Panc1 (cell line): ENCODE measurements at regions not wholly inside any gene's neighbourhood (a gene's known extent, or its start where the extent isn't known, plus 50 kb on each side); places are given as distances from the start of the nearest gene placed in this dataset.

ENCODE experiments used
- ATAC-seq: fragments of 200-7000 bp; cut with Tn5 transposase; 2 replicates; pipeline ENCODE4 v1.9.1; 2020; ENCODE audit warnings: mild to moderate bottlenecking, moderate library complexity
- BruUV-seq: library from RNA; stranded (reverse); fragments of 400-500 nt; replicated peaks from 2 replicates; lab custom pipeline; 2021; lab: Mats Ljungman, UMichigan
- CTCF ChIA-PET: fragments of 300-600 bp; sonication (Branson Sonifier 250); formaldehyde crosslinking; loops from one replicate; lab custom pipeline; 2022; ENCODE audit warnings: antibody characterized with exemption; lab: Charles Lee
- POLR2A ChIA-PET: fragments of 300-600 bp; sonication (Branson Sonifier 250); formaldehyde crosslinking; loops from one replicate; lab custom pipeline; 2022; ENCODE audit warnings: antibody characterized with exemption; lab: Charles Lee
- DNase-seq: peaks from one replicate; pipeline ENCODE4 v3.0.0-alpha.2; 2010; ENCODE audit warnings: low read depth, low spot score
- H3K27ac ChIP-seq: 2 replicates; pipeline ENCODE4 v1.5.1; 2011; ENCODE audit warnings: mild to moderate bottlenecking, low read length, inconsistent platforms
- H3K27me3 ChIP-seq: fragments of 200-500 bp; sonication (Bioruptor generic); 2 replicates; pipeline ENCODE4 v1.6.0; 2014; ENCODE audit warnings: low read length, inconsistent platforms; ENCODE audit not compliant: control insufficient read depth, insufficient read depth
- H3K36me3 ChIP-seq: fragments of 200-500 bp; sonication (Bioruptor generic); 2 replicates; pipeline ENCODE4 v1.5.1; 2014; ENCODE audit warnings: inconsistent platforms, mild to moderate bottlenecking, low read length, moderate library complexity; ENCODE audit not compliant: control insufficient read depth, insufficient read depth
- H3K4me1 ChIP-seq: 2 replicates; pipeline ENCODE4 v1.5.1; 2011; ENCODE audit warnings: inconsistent platforms, mild to moderate bottlenecking, low read length, moderate library complexity; ENCODE audit not compliant: control insufficient read depth, insufficient read depth
- H3K4me3 ChIP-seq, 2 experiments: 2 replicates each; pipeline ENCODE4 v1.5.1; 2011 to 2012; ENCODE audit warnings: low read depth in 2 of 2, low read length in 2 of 2, mild to moderate bottlenecking in 2 of 2, inconsistent platforms in 1 of 2, moderate library complexity in 1 of 2
- H3K9me3 ChIP-seq: fragments of 200-500 bp; sonication (Bioruptor generic); 2 replicates; pipeline ENCODE4 v1.5.1; 2014; ENCODE audit warnings: low read depth, mild to moderate bottlenecking, inconsistent platforms, low read length, moderate library complexity; ENCODE audit not compliant: control insufficient read depth, insufficient read depth
- POLR2AphosphoS5 ChIP-seq: IDR thresholded peaks from 2 replicates; pipeline ENCODE4 v1.6.1; 2012; ENCODE audit warnings: mild to moderate bottlenecking, low read depth, low read length, moderate library complexity
- SIN3A ChIP-seq: IDR thresholded peaks from 2 replicates; pipeline ENCODE4 v1.6.1; 2012; ENCODE audit warnings: low read depth, mild to moderate bottlenecking, low read length, moderate library complexity, borderline replicate concordance; ENCODE audit not compliant: insufficient read depth
- TCF7L2 ChIP-seq: IDR thresholded peaks from 2 replicates; pipeline ENCODE4 v1.6.1; 2011; ENCODE audit warnings: mild to moderate bottlenecking, low read depth, low read length, inconsistent platforms
- in situ Hi-C: cut with HindIII; loops from 2 replicates; pipeline ENCODE4 v1.10.0; 2016; ENCODE audit warnings: low sequenced_read_pairs, low pct_unique_long_range_greater_than_20kb
- intact Hi-C: fragments of 100-400 bp; cut with micrococcal nuclease; formaldehyde crosslinking; loops from one replicate; pipeline ENCODE4 v1.10.0; 2022; ENCODE audit not compliant: unreplicated experiment
- TF ChIP-seq, protein P1 (sequence below), 2 experiments: IDR thresholded peaks; 2 replicates each; pipeline ENCODE4 v1.6.1; 2011 to 2012; ENCODE audit warnings: low read depth in 2 of 2, control low read depth in 1 of 2, low read length in 1 of 2, mild to moderate bottlenecking in 1 of 2, moderate library complexity in 1 of 2; ENCODE audit not compliant: insufficient read depth in 1 of 2
- TF ChIP-seq, protein P2 (sequence below): fragments of 450-650 bp; IDR thresholded peaks from 2 replicates; pipeline ENCODE4 v1.5.1; 2017; ENCODE audit warnings: mild to moderate bottlenecking

DNA sequence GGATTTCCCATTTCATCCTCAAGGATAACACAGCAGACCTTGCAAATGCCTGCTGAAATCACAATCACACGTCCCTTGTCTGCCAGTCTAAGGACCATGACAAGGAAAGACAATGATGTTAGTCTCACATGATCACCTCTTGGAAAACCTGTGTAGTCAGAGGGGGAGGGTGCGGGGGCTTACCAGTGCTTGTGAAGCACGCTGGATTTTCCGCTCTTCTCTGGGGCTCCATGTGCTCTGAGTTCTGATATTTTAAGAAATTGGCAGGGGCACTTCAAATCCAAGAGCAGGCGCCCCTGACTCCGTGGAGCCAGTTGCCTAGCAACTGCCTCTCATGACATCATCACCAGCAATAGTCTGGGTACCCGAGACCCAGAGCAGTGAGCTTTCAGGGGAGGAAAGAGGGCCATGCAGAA is 200.9 kb upstream of the C14orf180 start:
- POLR2A ChIA-PET: no interaction called here
- Histone ChIP-seq H3K36me3 (no peaks in the 10 kb centered on the region), H3K4me3 (no peak overlapping the region), H3K27ac (no peak overlapping the region), H3K4me1 (no peaks in the 10 kb centered on the region), H3K9me3 (peaks cover 3% of the 10 kb centered on the region; the same call in 1 of the 2 replicates), H3K27me3 (no peaks in the 10 kb centered on the region; the same call in 1 of the 2 replicates)
- CTCF ChIA-PET: no interaction called here
- DNase-seq (no peak), ATAC-seq (no peak)
- intact Hi-C loops (no loop called here), in situ Hi-C loops (no loop called here)
- TF ChIP-seq TCF7L2 (no peak), POLR2AphosphoS5 (no peak), SIN3A (no peak)
- TF ChIP-seq, protein P1, sequence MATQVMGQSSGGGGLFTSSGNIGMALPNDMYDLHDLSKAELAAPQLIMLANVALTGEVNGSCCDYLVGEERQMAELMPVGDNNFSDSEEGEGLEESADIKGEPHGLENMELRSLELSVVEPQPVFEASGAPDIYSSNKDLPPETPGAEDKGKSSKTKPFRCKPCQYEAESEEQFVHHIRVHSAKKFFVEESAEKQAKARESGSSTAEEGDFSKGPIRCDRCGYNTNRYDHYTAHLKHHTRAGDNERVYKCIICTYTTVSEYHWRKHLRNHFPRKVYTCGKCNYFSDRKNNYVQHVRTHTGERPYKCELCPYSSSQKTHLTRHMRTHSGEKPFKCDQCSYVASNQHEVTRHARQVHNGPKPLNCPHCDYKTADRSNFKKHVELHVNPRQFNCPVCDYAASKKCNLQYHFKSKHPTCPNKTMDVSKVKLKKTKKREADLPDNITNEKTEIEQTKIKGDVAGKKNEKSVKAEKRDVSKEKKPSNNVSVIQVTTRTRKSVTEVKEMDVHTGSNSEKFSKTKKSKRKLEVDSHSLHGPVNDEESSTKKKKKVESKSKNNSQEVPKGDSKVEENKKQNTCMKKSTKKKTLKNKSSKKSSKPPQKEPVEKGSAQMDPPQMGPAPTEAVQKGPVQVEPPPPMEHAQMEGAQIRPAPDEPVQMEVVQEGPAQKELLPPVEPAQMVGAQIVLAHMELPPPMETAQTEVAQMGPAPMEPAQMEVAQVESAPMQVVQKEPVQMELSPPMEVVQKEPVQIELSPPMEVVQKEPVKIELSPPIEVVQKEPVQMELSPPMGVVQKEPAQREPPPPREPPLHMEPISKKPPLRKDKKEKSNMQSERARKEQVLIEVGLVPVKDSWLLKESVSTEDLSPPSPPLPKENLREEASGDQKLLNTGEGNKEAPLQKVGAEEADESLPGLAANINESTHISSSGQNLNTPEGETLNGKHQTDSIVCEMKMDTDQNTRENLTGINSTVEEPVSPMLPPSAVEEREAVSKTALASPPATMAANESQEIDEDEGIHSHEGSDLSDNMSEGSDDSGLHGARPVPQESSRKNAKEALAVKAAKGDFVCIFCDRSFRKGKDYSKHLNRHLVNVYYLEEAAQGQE (IDR thresholded peaks at IDR 0.05; ENCODE audit: insufficient read depth in 1 of 2, low read depth in 2 of 2, low read length in 1 of 2): no peak
- TF ChIP-seq, protein P2, sequence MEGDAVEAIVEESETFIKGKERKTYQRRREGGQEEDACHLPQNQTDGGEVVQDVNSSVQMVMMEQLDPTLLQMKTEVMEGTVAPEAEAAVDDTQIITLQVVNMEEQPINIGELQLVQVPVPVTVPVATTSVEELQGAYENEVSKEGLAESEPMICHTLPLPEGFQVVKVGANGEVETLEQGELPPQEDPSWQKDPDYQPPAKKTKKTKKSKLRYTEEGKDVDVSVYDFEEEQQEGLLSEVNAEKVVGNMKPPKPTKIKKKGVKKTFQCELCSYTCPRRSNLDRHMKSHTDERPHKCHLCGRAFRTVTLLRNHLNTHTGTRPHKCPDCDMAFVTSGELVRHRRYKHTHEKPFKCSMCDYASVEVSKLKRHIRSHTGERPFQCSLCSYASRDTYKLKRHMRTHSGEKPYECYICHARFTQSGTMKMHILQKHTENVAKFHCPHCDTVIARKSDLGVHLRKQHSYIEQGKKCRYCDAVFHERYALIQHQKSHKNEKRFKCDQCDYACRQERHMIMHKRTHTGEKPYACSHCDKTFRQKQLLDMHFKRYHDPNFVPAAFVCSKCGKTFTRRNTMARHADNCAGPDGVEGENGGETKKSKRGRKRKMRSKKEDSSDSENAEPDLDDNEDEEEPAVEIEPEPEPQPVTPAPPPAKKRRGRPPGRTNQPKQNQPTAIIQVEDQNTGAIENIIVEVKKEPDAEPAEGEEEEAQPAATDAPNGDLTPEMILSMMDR: no peak
- no TSS peak for BruUV-seq

DNA sequence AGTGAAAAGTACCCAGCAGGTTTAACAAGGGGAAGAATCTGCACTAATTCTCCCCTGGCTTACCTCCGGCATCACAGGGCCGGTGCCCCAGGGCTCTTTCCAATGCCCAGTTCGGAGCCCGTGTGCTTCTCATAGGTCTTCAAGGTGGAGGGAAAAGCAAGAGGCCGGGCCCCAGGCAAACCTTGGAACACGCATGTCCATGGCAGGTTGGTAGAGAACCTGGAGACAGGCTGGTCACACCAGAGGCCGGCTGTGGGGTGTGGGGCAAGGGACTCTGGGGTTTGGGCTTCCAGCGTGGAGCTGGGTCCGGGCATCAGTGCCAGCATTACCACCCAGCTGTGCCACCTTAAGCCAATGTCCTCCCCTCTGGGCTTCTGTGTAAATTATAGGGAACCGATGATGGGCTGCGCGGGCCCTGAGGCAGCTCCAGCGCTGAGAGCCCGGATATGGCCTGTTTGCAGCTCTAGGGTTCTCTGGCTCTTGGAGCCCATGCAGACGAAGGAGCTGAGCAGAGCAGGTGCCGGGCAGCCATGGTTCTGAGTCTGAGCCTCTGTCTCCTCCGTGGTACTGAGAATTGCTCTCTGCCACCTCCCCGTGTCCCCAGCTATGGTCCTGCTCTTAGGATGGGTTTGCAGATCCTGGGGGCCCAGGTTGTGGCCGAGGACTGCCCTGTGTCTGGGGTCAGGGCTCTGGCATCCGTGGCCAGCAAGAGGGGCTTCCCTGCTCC is 197.0 kb upstream of the C14orf180 start:
- ChIA-PET POLR2A (no interaction called here), CTCF (no interaction called here)
- Histone ChIP-seq H3K36me3 (no peaks in the 10 kb centered on the region), H3K4me1 (no peaks in the 10 kb centered on the region), H3K27me3 (no peaks in the 10 kb centered on the region; the same call in 1 of the 2 replicates), H3K9me3 (peaks cover 3% of the 10 kb centered on the region; the same call in 1 of the 2 replicates), H3K27ac (no peak overlapping the region), H3K4me3 (no peak overlapping the region)
- BruUV-seq: no TSS peak
- intact Hi-C loops: no loop called here
- ATAC-seq: no peak; the same call in 1 of the 2 replicates
- in situ Hi-C loops: no loop called here
- no peak for DNase-seq
- TF ChIP-seq TCF7L2 (no peak), SIN3A (no peak), POLR2AphosphoS5 (no peak)
- TF ChIP-seq, protein P1 (IDR thresholded peaks at IDR 0.05; ENCODE audit: insufficient read depth in 1 of 2, low read depth in 2 of 2, low read length in 1 of 2): no peak
- TF ChIP-seq, protein P2: no peak
